GM12874 (cell line): ENCODE measurements at regions not wholly inside any gene's neighbourhood (a gene's known extent, or its start where the extent isn't known, plus 50 kb on each side); places are given as distances from the start of the nearest gene placed in this dataset.

Experiments
- CTCF ChIP-seq: IDR thresholded peaks from 2 replicates; pipeline ENCODE4 v1.5.1; 2011; ENCODE audit warnings: low read depth, mild to moderate bottlenecking, control low read depth, low read length, moderate library complexity; ENCODE audit not compliant: insufficient read depth

DNA sequence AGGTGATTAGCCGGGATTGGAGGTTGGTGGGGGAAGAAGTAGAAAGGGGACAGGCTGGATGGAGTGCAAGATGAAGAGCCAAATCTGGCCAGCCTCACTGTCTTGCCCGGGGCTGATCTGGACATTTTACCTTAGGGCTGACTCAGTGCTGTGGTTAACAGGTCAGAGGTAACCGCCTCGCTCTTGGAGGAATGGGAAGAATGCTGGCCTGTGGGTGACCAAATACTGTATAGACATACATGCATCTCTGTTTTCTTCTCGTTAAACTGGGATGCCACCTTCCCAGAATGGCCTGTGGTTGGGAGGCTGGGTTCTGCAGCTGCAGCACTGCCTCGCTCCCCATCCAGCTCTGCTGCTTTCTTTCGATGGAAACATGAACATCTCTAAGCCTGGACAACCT, 120.0 kb downstream of the SEC23IP start:
- no peak for TF ChIP-seq CTCF

- TF ChIP-seq CTCF = no peak
These were observed 121.5 kb downstream of the SEC23IP start for GRCh38 chr10:120014031-120014430.

- TF ChIP-seq CTCF = no peak
These were observed 122.5 kb downstream of the SEC23IP start for GRCh38 chr10:120015064-120015463.

GRCh38 chr10:120016906-120017305, 124.4 kb downstream of the SEC23IP start:
- no peak for TF ChIP-seq CTCF

GRCh38 chr10:120017733-120018417, 125.3 kb downstream of the SEC23IP start:
- TF ChIP-seq CTCF = no peak

DNA sequence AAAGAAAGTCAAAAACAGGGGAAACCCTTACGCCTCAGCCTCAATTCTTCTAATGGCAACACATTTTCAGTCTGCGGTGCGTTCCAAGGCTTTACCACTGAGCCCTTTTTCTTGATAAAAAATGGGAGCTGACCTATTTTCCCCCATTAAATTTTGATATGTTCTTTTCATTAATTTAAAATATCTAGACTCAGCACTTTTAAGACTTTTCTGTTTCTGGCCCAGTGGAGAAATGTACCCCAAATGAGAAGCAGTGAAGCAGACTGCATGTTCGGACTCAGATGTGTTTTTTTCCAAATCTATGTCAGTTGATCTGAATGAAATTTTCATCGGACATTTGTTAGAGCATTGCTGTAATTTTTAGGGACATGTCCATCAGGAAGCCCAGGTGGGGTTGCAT, 126.2 kb downstream of the SEC23IP start:
- no peak for TF ChIP-seq CTCF

- no peak for TF ChIP-seq CTCF
These were observed 127.0 kb downstream of the SEC23IP start for GRCh38 chr10:120019568-120019967.
